HCT116 (cell line): ENCODE measurements at regions not wholly inside any gene's neighbourhood (a gene's known extent, or its start where the extent isn't known, plus 50 kb on each side); places are given as distances from the start of the nearest gene placed in this dataset.

Experiments
- ATAC-seq: fragments of 200-7000 bp; cut with Tn5 transposase; 2 replicates; pipeline ENCODE4 v1.9.1; 2020; ENCODE audit warnings: mild to moderate bottlenecking, moderate library complexity
- BruUV-seq: library from RNA; stranded (reverse); fragments of 400-500 nt; replicated peaks from 2 replicates; lab custom pipeline; 2021; lab: Mats Ljungman, UMichigan
- CTCF ChIA-PET: fragments of 300-600 bp; sonication (Branson Sonifier 250); formaldehyde crosslinking; loops from one replicate; lab custom pipeline; 2021; ENCODE audit warnings: antibody characterized with exemption; lab: Charles Lee
- POLR2A ChIA-PET: fragments of 300-600, 350-600 bp; sonication (Branson Sonifier 250); formaldehyde crosslinking; loops from one replicate; lab custom pipeline; 2021; ENCODE audit warnings: antibody characterized with exemption; lab: Charles Lee
- RAD21 ChIA-PET, 2 experiments: fragments of 300-600 bp; sonication (Branson Sonifier 250); formaldehyde crosslinking; loops; one replicate each; lab custom pipeline; 2023; ENCODE audit warnings: low total read pairs in 2 of 2; ENCODE audit not compliant: uncharacterized antibody in 2 of 2, unreplicated experiment in 2 of 2, low non-redundant PET in 1 of 2; lab: Charles Lee
- DNase-seq: peaks from one replicate; pipeline ENCODE4 v3.0.0-alpha.2; 2010; ENCODE audit warnings: low read depth, low spot score
- H2AFZ ChIP-seq: fragments of 200-600 bp; shearing (Covaris generic), sonication (generic); 2 replicates; pipeline ENCODE4 v1.6.1; 2017; ENCODE audit warnings: low read depth, mixed run types, mixed read lengths, antibody characterized with exemption, low read length; ENCODE audit not compliant: poor library complexity, severe bottlenecking
- H3K27ac ChIP-seq: 2 replicates; pipeline ENCODE4 v1.5.1; 2012; ENCODE audit warnings: low read depth, low read length
- H3K27me3 ChIP-seq: fragments of 200-600 bp; sonication (generic); 2 replicates; pipeline ENCODE4 v1.6.1; 2016; ENCODE audit warnings: mixed run types, low read length, mixed read lengths; ENCODE audit not compliant: insufficient read depth
- H3K36me3 ChIP-seq, 2 experiments: fragments of 200-500 bp in 1 of 2; fragments of 200-600 bp in 1 of 2; sonication (Bioruptor generic) in 1 of 2; sonication (generic) in 1 of 2; 2 replicates each; pipeline versions ENCODE4 v1.5.1 to v1.6.1; 2014 to 2016; ENCODE audit warnings: low read length in 2 of 2, inconsistent platforms in 1 of 2, mixed read lengths in 1 of 2, mixed run types in 1 of 2; ENCODE audit not compliant: insufficient read depth in 2 of 2, control insufficient read depth in 1 of 2
- H3K4me1 ChIP-seq, 2 experiments: fragments of 200-600 bp in 1 of 2; sonication (generic) in 1 of 2; 2 replicates each; pipeline versions ENCODE4 v1.5.1 to v1.6.1; 2012 to 2017; ENCODE audit warnings: low read length in 2 of 2, inconsistent platforms in 1 of 2, mild to moderate bottlenecking in 1 of 2, mixed read lengths in 1 of 2, mixed run types in 1 of 2, moderate library complexity in 1 of 2; ENCODE audit not compliant: insufficient read depth in 2 of 2, control insufficient read depth in 1 of 2
- H3K4me2 ChIP-seq: fragments of 200-600 bp; sonication (generic); 2 replicates; pipeline ENCODE4 v1.6.1; 2017; ENCODE audit warnings: mixed run types, low read length, mixed read lengths
- H3K4me3 ChIP-seq, 2 experiments: fragments of 200-600 bp in 1 of 2; sonication (generic) in 1 of 2; replicated peaks in 1 of 2; 2 replicates each; pipeline ENCODE4 v1.5.1; 2011 to 2016; ENCODE audit warnings: low read length in 2 of 2, control low read depth in 1 of 2, low read depth in 1 of 2, mild to moderate bottlenecking in 1 of 2, mixed read lengths in 1 of 2, mixed run types in 1 of 2
- H3K79me2 ChIP-seq: fragments of 200-600 bp; sonication (generic); 2 replicates; pipeline ENCODE4 v1.6.1; 2017; ENCODE audit warnings: mild to moderate bottlenecking, mixed run types, low read length, moderate library complexity, mixed read lengths; ENCODE audit not compliant: insufficient read depth
- H3K9ac ChIP-seq: fragments of 200-600 bp; sonication (generic); 2 replicates; pipeline ENCODE4 v1.6.1; 2016; ENCODE audit warnings: low read length, mixed read lengths
- H3K9me2 ChIP-seq: fragments of 200-600 bp; sonication (generic), shearing (Covaris generic); 2 replicates; pipeline ENCODE4 v1.6.1; 2017; ENCODE audit warnings: mixed run types, mild to moderate bottlenecking, moderate library complexity; ENCODE audit not compliant: insufficient read depth
- H3K9me3 ChIP-seq, 2 experiments: fragments of 200-500 bp in 1 of 2; fragments of 200-600 bp in 1 of 2; sonication (Bioruptor generic) in 1 of 2; sonication (generic) in 1 of 2; 2 replicates each; pipeline ENCODE4 v1.6.1; 2014 to 2017; ENCODE audit warnings: low read length in 2 of 2, mixed read lengths in 2 of 2, inconsistent platforms in 1 of 2, low read depth in 1 of 2, mild to moderate bottlenecking in 1 of 2, mixed run types in 1 of 2, moderate library complexity in 1 of 2; ENCODE audit not compliant: control insufficient read depth in 1 of 2, insufficient read depth in 1 of 2
- H4K20me1 ChIP-seq: fragments of 200-600 bp; sonication (generic), shearing (Covaris generic); 2 replicates; pipeline ENCODE4 v1.6.1; 2017; ENCODE audit warnings: mixed run types, mild to moderate bottlenecking, moderate library complexity; ENCODE audit not compliant: insufficient read depth
- CBX3 ChIP-seq: IDR thresholded peaks from 2 replicates; pipeline ENCODE4 v1.6.1; 2012; ENCODE audit warnings: low read depth
- CEBPB ChIP-seq: IDR thresholded peaks from 2 replicates; pipeline ENCODE4 v1.6.1; 2012; ENCODE audit warnings: low read depth
- JUND ChIP-seq: IDR thresholded peaks from 2 replicates; pipeline ENCODE4 v1.6.1; 2012
- POLR2A ChIP-seq: IDR thresholded peaks from 2 replicates; pipeline ENCODE4 v1.7.0; 2011; ENCODE audit warnings: borderline replicate concordance; ENCODE audit not compliant: insufficient read depth, insufficient read length; ENCODE audit errors: extremely low read depth
- SIN3A ChIP-seq: IDR thresholded peaks from 2 replicates; pipeline ENCODE4 v1.6.1; 2012; ENCODE audit warnings: low read depth
- SRF ChIP-seq: IDR thresholded peaks from 2 replicates; pipeline ENCODE4 v1.6.1; 2012; ENCODE audit warnings: low read depth
- YY1 ChIP-seq: IDR thresholded peaks from 2 replicates; pipeline ENCODE4 v1.6.1; 2011; ENCODE audit warnings: low read length, low read depth, moderate library complexity, mild to moderate bottlenecking; ENCODE audit not compliant: insufficient replicate concordance; ENCODE audit errors: extremely low read depth
- ZFX ChIP-seq: fragments of 450-650 bp; IDR thresholded peaks from 2 replicates; pipeline ENCODE4 v1.6.1; 2017
- intact Hi-C: fragments of 100-400 bp; cut with micrococcal nuclease; formaldehyde crosslinking; loops from 2 replicates; pipeline ENCODE4 v1.10.0; 2022
- TF ChIP-seq, protein P1 (sequence below), 3 experiments: fragments of 200-600 bp in 1 of 3; sonication (generic) in 1 of 3; IDR thresholded peaks in 2 of 3; conservative IDR thresholded peaks in 1 of 3; 2 replicates each; pipeline ENCODE4 v1.5.1; 2012 to 2017; ENCODE audit warnings: low read depth in 2 of 3, low read length in 2 of 3, antibody characterized with exemption in 1 of 3, borderline replicate concordance in 1 of 3, control low read depth in 1 of 3, mild to moderate bottlenecking in 1 of 3, mixed read lengths in 1 of 3, mixed run types in 1 of 3, moderate library complexity in 1 of 3; ENCODE audit not compliant: insufficient read depth in 1 of 3
- TF ChIP-seq, protein P2 (sequence below): IDR thresholded peaks from 2 replicates; pipeline ENCODE4 v1.6.1; 2012

DNA sequence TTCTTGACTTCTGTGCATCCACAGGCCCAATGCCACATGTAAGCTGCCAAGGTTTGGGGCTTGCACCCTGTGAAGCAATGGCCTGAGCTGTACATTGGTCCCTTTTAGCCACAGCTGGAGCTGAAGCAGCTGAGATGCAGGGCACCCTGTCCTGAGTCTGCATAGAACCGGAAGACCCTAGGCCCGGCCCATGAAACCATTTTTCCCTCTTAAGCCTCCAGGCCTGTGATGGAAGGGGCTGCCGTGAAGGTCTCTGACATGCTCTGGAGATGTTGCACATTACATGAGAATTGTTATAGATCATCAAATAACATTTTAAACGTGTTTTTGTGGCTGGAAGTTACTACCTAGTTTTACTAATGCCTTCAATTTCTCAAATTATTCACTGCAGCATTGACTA lies 188.7 kb downstream of the RPAP3 start:
- H3K9me3 ChIP-seq, result no peaks in the 10 kb centered on the region; a peak in 2 of 4 replicates
- no peak overlapping the region for H2AFZ ChIP-seq
- H3K4me1 ChIP-seq, result no peaks in the 10 kb centered on the region
- TF ChIP-seq SRF (no peak), ZFX (no peak), CEBPB (no peak), SIN3A (no peak), JUND (no peak)
- TF ChIP-seq, protein P1, sequence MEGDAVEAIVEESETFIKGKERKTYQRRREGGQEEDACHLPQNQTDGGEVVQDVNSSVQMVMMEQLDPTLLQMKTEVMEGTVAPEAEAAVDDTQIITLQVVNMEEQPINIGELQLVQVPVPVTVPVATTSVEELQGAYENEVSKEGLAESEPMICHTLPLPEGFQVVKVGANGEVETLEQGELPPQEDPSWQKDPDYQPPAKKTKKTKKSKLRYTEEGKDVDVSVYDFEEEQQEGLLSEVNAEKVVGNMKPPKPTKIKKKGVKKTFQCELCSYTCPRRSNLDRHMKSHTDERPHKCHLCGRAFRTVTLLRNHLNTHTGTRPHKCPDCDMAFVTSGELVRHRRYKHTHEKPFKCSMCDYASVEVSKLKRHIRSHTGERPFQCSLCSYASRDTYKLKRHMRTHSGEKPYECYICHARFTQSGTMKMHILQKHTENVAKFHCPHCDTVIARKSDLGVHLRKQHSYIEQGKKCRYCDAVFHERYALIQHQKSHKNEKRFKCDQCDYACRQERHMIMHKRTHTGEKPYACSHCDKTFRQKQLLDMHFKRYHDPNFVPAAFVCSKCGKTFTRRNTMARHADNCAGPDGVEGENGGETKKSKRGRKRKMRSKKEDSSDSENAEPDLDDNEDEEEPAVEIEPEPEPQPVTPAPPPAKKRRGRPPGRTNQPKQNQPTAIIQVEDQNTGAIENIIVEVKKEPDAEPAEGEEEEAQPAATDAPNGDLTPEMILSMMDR (IDR thresholded peaks at IDR 0.05 in 2 of 3, conservative IDR thresholded peaks at IDR 0.05 in 1 of 3; ENCODE audit: borderline replicate concordance in 1 of 3, insufficient read depth in 1 of 3, low read depth in 2 of 3, low read length in 2 of 3), result no peak
- no peaks in the 10 kb centered on the region for H3K9me2 ChIP-seq
- no peak overlapping the region for H3K4me3 ChIP-seq
- no peak overlapping the region for H3K9ac ChIP-seq
- intact Hi-C loops, result no loop called here
- no peaks in the 10 kb centered on the region for H3K27me3 ChIP-seq
- RAD21 ChIA-PET, result no interaction called here
- CTCF ChIA-PET, result no interaction called here
- no peak overlapping the region for H3K4me2 ChIP-seq
- DNase-seq (no peak), ATAC-seq (no peak)
- no peaks in the 10 kb centered on the region for H4K20me1 ChIP-seq
- H3K79me2 ChIP-seq, result no peaks in the 10 kb centered on the region
- no peaks in the 10 kb centered on the region for H3K36me3 ChIP-seq
- no TSS peak for BruUV-seq
- no peak overlapping the region for H3K27ac ChIP-seq
- POLR2A ChIA-PET, result no interaction called here

DNA sequence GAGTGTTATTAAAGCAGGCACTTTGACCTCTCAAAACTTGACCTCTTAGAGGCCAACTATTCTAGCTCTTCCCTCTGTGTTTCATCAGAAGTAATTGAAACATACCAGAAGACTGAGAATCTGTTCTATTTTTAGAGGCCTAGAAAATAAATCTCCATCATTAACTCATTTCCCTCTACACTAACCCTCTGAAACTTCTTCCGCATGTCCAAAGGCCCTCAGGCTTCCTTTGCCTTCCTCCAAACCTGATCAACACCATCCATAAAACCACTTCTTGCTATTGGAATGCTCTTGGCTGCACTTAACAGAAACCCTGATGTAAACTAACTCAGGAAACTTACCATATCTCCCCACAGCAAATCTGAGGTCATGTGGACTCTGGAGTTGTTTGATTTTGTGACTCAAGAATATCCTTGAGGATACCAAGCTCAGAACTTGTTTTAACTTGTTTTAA lies 196.4 kb downstream of the RPAP3 start:
- H3K9me3 ChIP-seq, result no peaks in the 10 kb centered on the region
- ChIA-PET POLR2A (no interaction called here), RAD21 (no interaction called here), CTCF (no interaction called here)
- no peak for TF ChIP-seq YY1
- TF ChIP-seq, protein P1 (IDR thresholded peaks at IDR 0.05 in 2 of 3, conservative IDR thresholded peaks at IDR 0.05 in 1 of 3; ENCODE audit: borderline replicate concordance in 1 of 3, insufficient read depth in 1 of 3, low read depth in 2 of 3, low read length in 2 of 3), result no peak
- no peak for TF ChIP-seq CEBPB
- TF ChIP-seq POLR2A, result no peak
- TF ChIP-seq, protein P2, sequence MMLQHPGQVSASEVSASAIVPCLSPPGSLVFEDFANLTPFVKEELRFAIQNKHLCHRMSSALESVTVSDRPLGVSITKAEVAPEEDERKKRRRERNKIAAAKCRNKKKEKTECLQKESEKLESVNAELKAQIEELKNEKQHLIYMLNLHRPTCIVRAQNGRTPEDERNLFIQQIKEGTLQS, result no peak
- no peak for TF ChIP-seq CBX3
- ATAC-seq, result no peak
- H3K27ac ChIP-seq, result no peak overlapping the region
- intact Hi-C loops, result no loop called here
- no peaks in the 10 kb centered on the region for H3K79me2 ChIP-seq
- H3K9me2 ChIP-seq, result no peaks in the 10 kb centered on the region
- H2AFZ ChIP-seq, result no peak overlapping the region
- no peaks in the 10 kb centered on the region for H3K4me1 ChIP-seq
- BruUV-seq, result no TSS peak
- DNase-seq, result no peak
- no peaks in the 10 kb centered on the region for H3K36me3 ChIP-seq
- H4K20me1 ChIP-seq, result no peaks in the 10 kb centered on the region
- H3K4me3 ChIP-seq, result no peak overlapping the region
- no peaks in the 10 kb centered on the region for H3K27me3 ChIP-seq
- H3K4me2 ChIP-seq, result no peak overlapping the region
- H3K9ac ChIP-seq, result no peak overlapping the region
